ENCODE measurements at regions not wholly inside any gene's neighbourhood (a gene's known extent, or its start where the extent isn't known, plus 50 kb on each side); places are given as distances from the start of the nearest gene placed in this dataset. TPM values are rescaled to one million over a fixed set of nuclear protein-coding genes. Genes with fewer than 3 reads are reported as not detected.

DNA sequence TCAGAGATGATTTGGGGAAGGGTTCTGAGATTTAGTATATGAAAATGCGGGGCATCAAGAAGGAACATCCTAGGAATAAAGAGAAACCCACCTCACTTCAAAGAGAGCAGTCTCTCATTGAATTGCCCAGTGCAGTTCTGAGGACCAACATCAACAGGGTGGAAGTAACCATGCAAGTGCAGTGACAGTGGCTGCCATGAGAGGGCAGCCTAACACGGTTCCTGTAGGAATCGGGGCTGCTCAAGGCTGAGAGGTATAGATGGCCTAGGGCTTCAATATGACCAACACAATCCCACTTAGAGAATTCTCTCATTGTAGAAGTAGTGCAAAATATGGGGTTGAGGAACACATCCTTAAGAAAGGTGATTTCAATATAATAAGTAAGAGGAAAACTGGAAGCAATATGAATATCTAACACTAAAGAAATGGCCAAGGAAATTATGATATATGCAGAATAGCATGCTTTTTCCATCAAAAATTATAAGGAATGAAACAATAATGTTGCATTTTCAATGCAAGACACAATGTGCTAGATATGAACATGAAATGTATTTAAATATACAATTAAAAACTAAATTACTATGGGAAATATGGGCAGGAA is 51.1 kb upstream of the ARRDC4 start:
- Histone ChIP-seq H3K9me3 (ENCODE audit: control insufficient read depth, insufficient read depth, low read length) (no peaks in the 10 kb centered on the region), H3K9me1 (ENCODE audit: insufficient read depth, low read length) (no peaks in the 10 kb centered on the region), H3K18ac (ENCODE audit: low read depth, low read length) (no peak overlapping the region), H4K5ac (ENCODE audit: low read depth, low read length) (no peak overlapping the region), H3K56ac (ENCODE audit: extremely low read depth, insufficient read depth, low read length) (no peak overlapping the region), H4K8ac (ENCODE audit: low read depth in 2 of 2, low read length in 2 of 2) (no peak overlapping the region), H3K14ac (replicated peaks; ENCODE audit: low read depth, low read length) (no peak overlapping the region), H3K4me3 (ENCODE audit: insufficient read depth, low read depth, low read length) (no peak overlapping the region), H2BK20ac (ENCODE audit: low read depth, low read length) (no peak overlapping the region), H2BK120ac (ENCODE audit: low read depth, low read length) (no peak overlapping the region), H3K27ac (ENCODE audit: insufficient read depth, low read length) (no peak overlapping the region), H3K23ac (ENCODE audit: low read depth, low read length) (no peak overlapping the region), H3K4me1 (ENCODE audit: control insufficient read depth, insufficient read depth, low read length) (no peaks in the 10 kb centered on the region), H3K4ac (ENCODE audit: low read depth, low read length) (no peak overlapping the region), H4K20me1 (ENCODE audit: insufficient read depth, low read length) (no peaks in the 10 kb centered on the region), H2AFZ (replicated peaks; ENCODE audit: low read length, poor library complexity) (no peak overlapping the region), H3K79me1 (ENCODE audit: low read depth in 1 of 2, low read length in 2 of 2) (no peaks in the 10 kb centered on the region), H3K36me3 (ENCODE audit: control insufficient read depth, insufficient read depth, low read length) (no peaks in the 10 kb centered on the region), H2AK9ac (replicated peaks; ENCODE audit: low read depth, low read length, poor library complexity) (peak overlapping the region; percentile 85), H3K27me3 (ENCODE audit: control insufficient read depth, insufficient read depth, low read length) (no peaks in the 10 kb centered on the region), H3K9ac (ENCODE audit: low read depth, low read length) (no peak overlapping the region), H2BK15ac (ENCODE audit: low read depth, low read length) (no peak overlapping the region), H2AK5ac (ENCODE audit: low read depth, low read length) (no peak overlapping the region), H3K4me2 (ENCODE audit: low read depth, low read length) (no peak overlapping the region), H4K91ac (ENCODE audit: insufficient read depth, low read depth, low read length) (no peak overlapping the region), H2BK5ac (ENCODE audit: low read depth, low read length, poor library complexity, severe bottlenecking) (no peak overlapping the region)
- peak; percentile 88 for TF ChIP-seq CTCF (conservative IDR thresholded peaks at IDR 0.05; ENCODE audit: low read depth, low read length)
- TF ChIP-seq SMC3 (IDR thresholded peaks at IDR 0.05; ENCODE audit: low read depth, low read length), result peak; percentile 89
- TF ChIP-seq CHD1 (IDR thresholded peaks at IDR 0.05; ENCODE audit: low read depth, low read length), result no peak
- peak; percentile 89 for TF ChIP-seq RAD21 (IDR thresholded peaks at IDR 0.05; ENCODE audit: low read length)
- DNase-seq (peak; percentile 50), ATAC-seq (ENCODE audit: low read depth) (peak; percentile 100)
- ChIA-PET POLR2A (ENCODE audit: unreplicated experiment) (no interaction called here), CTCF (interaction anchor here (0.6 to 1.3 kb wide), 5 partner anchors 172 to 388 kb away, joined by 3 to 9 read pairs (median 3); no protein-coding TSS in a partner anchor)
- no CpG with 5 or more reads among the region's 3 CpGs for WGBS, 2 experiments (ENCODE audit: extremely low coverage in 2 of 2, insufficient read length in 1 of 2)
- intact Hi-C loops (cut with micrococcal nuclease), result loop anchor here (1.0 to 2.0 kb wide), 4 partner anchors 176 to 519 kb away; no protein-coding TSS in a partner anchor
- dilution Hi-C loops (cut with HindIII; ENCODE audit: low sequenced_read_pairs, unreplicated experiment), result no loop called here
- no TSS peak for BruUV-seq (replicated peaks)
- in situ Hi-C loops (cut with MboI; ENCODE audit: low sequenced_read_pairs), result loop anchor here (5.0 to 10.0 kb wide), 3 partner anchors 173 to 515 kb away; no protein-coding TSS in a partner anchor

Small RNAs in the stretch of these regions (microRNA-seq; reads per million reads assigned to microRNA genes)
- gene AC110588.1 (ENCODE audit: insufficient read depth, insufficient read length), result not detected
- not detected for gene RF00017 (ENCODE audit: insufficient read depth, insufficient read length)
- not detected for gene RNA5SP401 (ENCODE audit: insufficient read depth, insufficient read length)

Small RNAs in the stretch of these regions (small RNA-seq; reads per million reads assigned to genes)
- gene AC110588.1 (0 reads per million in 5 experiments), gene RF00017 (0 reads per million in 5 experiments), gene RNA5SP401 (0 to 0.31 (median 0) reads per million in 5 experiments)

Measured in IMR-90 (cell line).